Panc1 (cell line): ENCODE measurements at regions not wholly inside any gene's neighbourhood (a gene's known extent, or its start where the extent isn't known, plus 50 kb on each side); places are given as distances from the start of the nearest gene placed in this dataset.
A peak's percentile ranks its signal among the peaks of the same experiment; 100 is the strongest.

Experiments used
- ATAC-seq: fragments of 200-7000 bp; cut with Tn5 transposase; 2 replicates; pipeline ENCODE4 v1.9.1; 2020; ENCODE audit warnings: mild to moderate bottlenecking, moderate library complexity
- BruUV-seq: library from RNA; stranded (reverse); fragments of 400-500 nt; replicated peaks from 2 replicates; lab custom pipeline; 2021; lab: Mats Ljungman, UMichigan
- CTCF ChIA-PET: fragments of 300-600 bp; sonication (Branson Sonifier 250); formaldehyde crosslinking; loops from one replicate; lab custom pipeline; 2022; ENCODE audit warnings: antibody characterized with exemption; lab: Charles Lee
- POLR2A ChIA-PET: fragments of 300-600 bp; sonication (Branson Sonifier 250); formaldehyde crosslinking; loops from one replicate; lab custom pipeline; 2022; ENCODE audit warnings: antibody characterized with exemption; lab: Charles Lee
- DNase-seq: peaks from one replicate; pipeline ENCODE4 v3.0.0-alpha.2; 2010; ENCODE audit warnings: low read depth, low spot score
- H3K27ac ChIP-seq: 2 replicates; pipeline ENCODE4 v1.5.1; 2011; ENCODE audit warnings: mild to moderate bottlenecking, low read length, inconsistent platforms
- H3K27me3 ChIP-seq: fragments of 200-500 bp; sonication (Bioruptor generic); 2 replicates; pipeline ENCODE4 v1.6.0; 2014; ENCODE audit warnings: low read length, inconsistent platforms; ENCODE audit not compliant: control insufficient read depth, insufficient read depth
- H3K36me3 ChIP-seq: fragments of 200-500 bp; sonication (Bioruptor generic); 2 replicates; pipeline ENCODE4 v1.5.1; 2014; ENCODE audit warnings: inconsistent platforms, mild to moderate bottlenecking, low read length, moderate library complexity; ENCODE audit not compliant: control insufficient read depth, insufficient read depth
- H3K4me1 ChIP-seq: 2 replicates; pipeline ENCODE4 v1.5.1; 2011; ENCODE audit warnings: inconsistent platforms, mild to moderate bottlenecking, low read length, moderate library complexity; ENCODE audit not compliant: control insufficient read depth, insufficient read depth
- H3K4me3 ChIP-seq, 2 experiments: 2 replicates each; pipeline ENCODE4 v1.5.1; 2011 to 2012; ENCODE audit warnings: low read depth in 2 of 2, low read length in 2 of 2, mild to moderate bottlenecking in 2 of 2, inconsistent platforms in 1 of 2, moderate library complexity in 1 of 2
- H3K9me3 ChIP-seq: fragments of 200-500 bp; sonication (Bioruptor generic); 2 replicates; pipeline ENCODE4 v1.5.1; 2014; ENCODE audit warnings: low read depth, mild to moderate bottlenecking, inconsistent platforms, low read length, moderate library complexity; ENCODE audit not compliant: control insufficient read depth, insufficient read depth
- CTCF ChIP-seq: fragments of 450-650 bp; IDR thresholded peaks from 2 replicates; pipeline ENCODE4 v1.5.1; 2017; ENCODE audit warnings: mild to moderate bottlenecking
- POLR2AphosphoS5 ChIP-seq: IDR thresholded peaks from 2 replicates; pipeline ENCODE4 v1.6.1; 2012; ENCODE audit warnings: mild to moderate bottlenecking, low read depth, low read length, moderate library complexity
- REST ChIP-seq, 2 experiments: IDR thresholded peaks; 2 replicates each; pipeline ENCODE4 v1.6.1; 2011 to 2012; ENCODE audit warnings: low read depth in 2 of 2, control low read depth in 1 of 2, low read length in 1 of 2, mild to moderate bottlenecking in 1 of 2, moderate library complexity in 1 of 2; ENCODE audit not compliant: insufficient read depth in 1 of 2
- SIN3A ChIP-seq: IDR thresholded peaks from 2 replicates; pipeline ENCODE4 v1.6.1; 2012; ENCODE audit warnings: low read depth, mild to moderate bottlenecking, low read length, moderate library complexity, borderline replicate concordance; ENCODE audit not compliant: insufficient read depth
- TCF7L2 ChIP-seq: IDR thresholded peaks from 2 replicates; pipeline ENCODE4 v1.6.1; 2011; ENCODE audit warnings: mild to moderate bottlenecking, low read depth, low read length, inconsistent platforms
- in situ Hi-C: cut with HindIII; loops from 2 replicates; pipeline ENCODE4 v1.10.0; 2016; ENCODE audit warnings: low sequenced_read_pairs, low pct_unique_long_range_greater_than_20kb
- intact Hi-C: fragments of 100-400 bp; cut with micrococcal nuclease; formaldehyde crosslinking; loops from one replicate; pipeline ENCODE4 v1.10.0; 2022; ENCODE audit not compliant: unreplicated experiment

- CTCF ChIA-PET: no interaction called here
- 0 out of 2 replicates have a peak overlapping the region, but pooled peaks have one; percentile 8 for H3K27ac ChIP-seq
- BruUV-seq: no TSS peak
- POLR2A ChIA-PET: no interaction called here
- no peak for TF ChIP-seq REST (IDR thresholded peaks at IDR 0.05; ENCODE audit: insufficient read depth in 1 of 2, low read depth in 2 of 2, low read length in 1 of 2)
- TF ChIP-seq SIN3A: no peak
- no peak for TF ChIP-seq TCF7L2
- TF ChIP-seq POLR2AphosphoS5: no peak
- TF ChIP-seq CTCF: no peak
- no peaks in the 10 kb centered on the region for H3K27me3 ChIP-seq
- H3K9me3 ChIP-seq: no peaks in the 10 kb centered on the region
- no peak for DNase-seq
- ATAC-seq: no peak
- H3K4me1 ChIP-seq: peaks cover 43% of the 10 kb centered on the region
- intact Hi-C loops: no loop called here
- no peak overlapping the region for H3K4me3 ChIP-seq
- no peaks in the 10 kb centered on the region for H3K36me3 ChIP-seq
- in situ Hi-C loops: no loop called here
These were observed 151.7 kb upstream of the DST start for GRCh38 chr6:56794421-56794820.

GRCh38 chr6:56793938-56794337, 151.2 kb upstream of the DST start:
- H3K4me1 ChIP-seq: peaks cover 44% of the 10 kb centered on the region
- ChIA-PET POLR2A (no interaction called here), CTCF (no interaction called here)
- in situ Hi-C loops: no loop called here
- TF ChIP-seq REST (IDR thresholded peaks at IDR 0.05; ENCODE audit: insufficient read depth in 1 of 2, low read depth in 2 of 2, low read length in 1 of 2): no peak
- no peak overlapping the region for H3K4me3 ChIP-seq
- no peaks in the 10 kb centered on the region for H3K9me3 ChIP-seq
- no peak for ATAC-seq
- no peaks in the 10 kb centered on the region for H3K27me3 ChIP-seq
- no peaks in the 10 kb centered on the region for H3K36me3 ChIP-seq
- no peak overlapping the region for H3K27ac ChIP-seq
- no TSS peak for BruUV-seq
- intact Hi-C loops: no loop called here
- DNase-seq: no peak
